K562 (cell line): ENCODE measurements at regions not wholly inside any gene's neighbourhood (a gene's known extent, or its start where the extent isn't known, plus 50 kb on each side); places are given as distances from the start of the nearest gene placed in this dataset.

ENCODE experiments used
- ATAC-seq: fragments of 200-7000 bp; cut with Tn5 transposase; 3 replicates; pipeline ENCODE4 v1.9.1; 2020; ENCODE audit warnings: moderate library complexity
- BruUV-seq: library from RNA; stranded (reverse); fragments of 400-500 nt; replicated peaks from 2 replicates; lab custom pipeline; 2021; lab: Mats Ljungman, UMichigan
- CTCF ChIA-PET: fragments of 300-600 bp; formaldehyde crosslinking; extraction: SDS; loops from one replicate; lab custom pipeline; 2021; ENCODE audit warnings: low intra/inter-chr PET ratio; lab: Yijun Ruan, JAX
- POLR2A ChIA-PET: fragments of 300-600, 350-650 bp; sonication (Branson Sonifier 250); formaldehyde crosslinking; extraction: SDS; loops from one replicate; lab custom pipeline; 2021; ENCODE audit warnings: antibody characterized with exemption, inconsistent platforms; lab: Yijun Ruan, JAX
- DNase-seq, 4 experiments: peaks; one replicate each; pipeline versions ENCODE4 v3.0.0 to v3.0.0-alpha.2; 2011 to 2018; ENCODE audit warnings: low spot score in 3 of 4, mixed read lengths in 3 of 4; ENCODE audit errors: extremely low read depth in 1 of 4
- FAIRE-seq: peaks from 2 replicates; lab custom pipeline; 2011; peaks lifted over from hg19 to GRCh38; lab: Jason Lieb, UNC
- H2AFZ ChIP-seq: 2 replicates; pipeline ENCODE4 v1.6.0; 2011; ENCODE audit warnings: low read depth, low read length, control low read depth, inconsistent platforms
- H3K27ac ChIP-seq: fragments of 200-600 bp; 3 replicates; pipeline ENCODE4 v1.8.0; 2011; ENCODE audit warnings: low read depth, mild to moderate bottlenecking, control low read depth, inconsistent platforms, low read length, moderate library complexity, mixed read lengths; ENCODE audit errors: extremely low read depth
- H3K27me3 ChIP-seq, 2 experiments: fragments of 300-600 bp in 1 of 2; 2 replicates in 1 of 2; 3 replicates in 1 of 2; pipeline versions ENCODE4 v1.6.0 to v1.8.0; 2011; ENCODE audit warnings: inconsistent platforms in 2 of 2, low read length in 2 of 2, mild to moderate bottlenecking in 1 of 2, mixed read lengths in 1 of 2, moderate library complexity in 1 of 2; ENCODE audit not compliant: control insufficient read depth in 2 of 2, insufficient read depth in 2 of 2
- H3K36me3 ChIP-seq: fragments of 300-600 bp; 3 replicates; pipeline ENCODE4 v1.8.0; 2011; ENCODE audit warnings: mild to moderate bottlenecking, low read length, inconsistent platforms; ENCODE audit not compliant: control insufficient read depth, insufficient read depth
- H3K4me1 ChIP-seq, 2 experiments: fragments of 200-600 bp in 1 of 2; replicated peaks in 1 of 2; 2 replicates in 1 of 2; 3 replicates in 1 of 2; pipeline versions ENCODE4 v1.5.1 to v1.8.0; 2011; ENCODE audit warnings: inconsistent platforms in 2 of 2, low read length in 2 of 2, mild to moderate bottlenecking in 1 of 2, mixed read lengths in 1 of 2, moderate library complexity in 1 of 2; ENCODE audit not compliant: control insufficient read depth in 2 of 2, insufficient read depth in 2 of 2
- H3K4me2 ChIP-seq: 2 replicates; pipeline ENCODE4 v1.6.1; 2011; ENCODE audit warnings: low read length, control low read depth, inconsistent platforms, mixed read lengths; ENCODE audit not compliant: insufficient read depth
- H3K4me3 ChIP-seq: fragments of 200-600 bp; sonication (generic), shearing (Covaris generic); 2 replicates; pipeline ENCODE4 v1.5.1; 2016; ENCODE audit warnings: control low read depth, inconsistent platforms
- H3K79me2 ChIP-seq: fragments of 200-600 bp; 3 replicates; pipeline ENCODE4 v1.8.0; 2011; ENCODE audit warnings: low read length, inconsistent platforms; ENCODE audit not compliant: control insufficient read depth, insufficient read depth
- H3K9ac ChIP-seq, 2 experiments: 2 replicates each; pipeline versions ENCODE4 v1.6.0 to v1.6.1; 2011; ENCODE audit warnings: low read depth in 2 of 2, low read length in 2 of 2, control low read depth in 1 of 2, inconsistent platforms in 1 of 2, mild to moderate bottlenecking in 1 of 2, mixed read lengths in 1 of 2; ENCODE audit not compliant: insufficient read depth in 1 of 2
- H3K9me1 ChIP-seq: one replicate; pipeline ENCODE4 v1.6.0; 2011; ENCODE audit warnings: inconsistent platforms, mild to moderate bottlenecking, low read length, moderate library complexity; ENCODE audit not compliant: control insufficient read depth, insufficient read depth
- H3K9me3 ChIP-seq: replicated peaks from 2 replicates; pipeline ENCODE4 v1.5.1; 2011; ENCODE audit warnings: low read depth, low read length, inconsistent platforms; ENCODE audit not compliant: control insufficient read depth, insufficient read depth
- H4K20me1 ChIP-seq: replicated peaks from 2 replicates; pipeline ENCODE4 v1.6.1; 2011; ENCODE audit warnings: low read length, inconsistent platforms, mixed read lengths; ENCODE audit not compliant: control insufficient read depth, insufficient read depth
- C11orf30 ChIP-seq: fragments of 450-650 bp; IDR thresholded peaks from 2 replicates; pipeline ENCODE4 v1.6.1; 2016; ENCODE audit warnings: low read depth, mild to moderate bottlenecking
- CREM ChIP-seq: IDR thresholded peaks from 2 replicates; pipeline ENCODE4 v1.6.1; 2014; ENCODE audit warnings: antibody characterized with exemption, low read depth
- DDX20 ChIP-seq: fragments of 450-650 bp; IDR thresholded peaks from 2 replicates; pipeline ENCODE4 v1.6.1; 2016; ENCODE audit warnings: missing genetic modification characterization, low read depth, mild to moderate bottlenecking, missing compliant biosample characterization, moderate library complexity
- GATAD2A ChIP-seq: fragments of 450-650 bp; IDR thresholded peaks from 2 replicates; pipeline ENCODE4 v1.6.1; 2017
- KLF6 ChIP-seq: fragments of 250-450 bp; sonication (Bioruptor Pico); IDR thresholded peaks from 2 replicates; pipeline ENCODE4 v1.4.0; 2020; ENCODE audit warnings: mild to moderate bottlenecking, moderate library complexity, borderline replicate concordance
- MITF ChIP-seq: IDR thresholded peaks from 2 replicates; pipeline ENCODE4 v1.6.1; 2014; ENCODE audit warnings: antibody characterized with exemption
- SNIP1 ChIP-seq: fragments of 450-650 bp; IDR thresholded peaks from 2 replicates; pipeline ENCODE4 v1.7.1; 2017; ENCODE audit warnings: low read depth, mild to moderate bottlenecking
- ZNF316 ChIP-seq: fragments of 450-650 bp; IDR thresholded peaks from 2 replicates; pipeline ENCODE4 v1.6.1; 2016
- WGBS: fragments of 100-300 bp; shearing (Covaris generic); methylation state at CpG from one replicate; pipeline ENCODE4 v1.1.6; 2016; ENCODE audit warnings: low coverage, mixed read lengths; ENCODE audit not compliant: insufficient coverage; ENCODE audit errors: missing lambda C conversion rate; 5-methylcytosine and 5-hydroxymethylcytosine counted together
- in situ Hi-C: fragments of 300-500 bp; cut with MboI; formaldehyde crosslinking; loops from 4 replicates; pipeline ENCODE4 v1.15.0; 2018; ENCODE audit warnings: inconsistent platforms, mixed read lengths
- intact Hi-C: fragments of 100-400 bp; cut with micrococcal nuclease; formaldehyde crosslinking; loops from 2 replicates; pipeline ENCODE4 v1.14.2; 2022

GRCh38 chr17:13338421-13338820 lies 263.3 kb downstream of the HS3ST3A1 start:
- no peak overlapping the region for H3K27ac ChIP-seq
- peak overlapping the region; percentile 91 for H2AFZ ChIP-seq
- no peaks in the 10 kb centered on the region for H3K79me2 ChIP-seq
- in situ Hi-C loops (loop anchor here (10.0 kb wide), 1 partner anchor 496 kb away; no protein-coding TSS in a partner anchor), intact Hi-C loops (loop anchor here (2.0 to 10.0 kb wide), 2 partner anchors 176 to 256 kb away; no protein-coding TSS in a partner anchor)
- no peaks in the 10 kb centered on the region for H3K27me3 ChIP-seq
- no peaks in the 10 kb centered on the region for H4K20me1 ChIP-seq
- ATAC-seq, result no peak
- H3K4me2 ChIP-seq, result peak overlapping the region; percentile 61
- 36% methylated on average over 1 of the region's 1 CpG for WGBS
- no peak overlapping the region for H3K4me3 ChIP-seq
- ChIA-PET CTCF (no interaction called here), POLR2A (no interaction called here)
- no peaks in the 10 kb centered on the region for H3K36me3 ChIP-seq
- no peaks in the 10 kb centered on the region for H3K9me3 ChIP-seq
- TF ChIP-seq SNIP1 (no peak), MITF (no peak), ZNF316 (peak; percentile 84), C11orf30 (peak; percentile 59; the same call in 1 of the 2 replicates), KLF6 (no peak), GATAD2A (no peak), DDX20 (no peak), CREM (no peak)
- no peak for FAIRE-seq
- H3K9ac ChIP-seq, result peak overlapping the region in 1 of 2 experiments; percentile 45; a peak in 1 of 4 replicates
- no TSS peak for BruUV-seq
- H3K4me1 ChIP-seq, result peaks cover 0 to 3% of the 10 kb centered on the region in 2 experiments; a peak in 3 of 5 replicates
- no peaks in the 10 kb centered on the region for H3K9me1 ChIP-seq
- DNase-seq, result no peak
